ENCODE measurements at regions not wholly inside any gene's neighbourhood (a gene's known extent, or its start where the extent isn't known, plus 50 kb on each side); places are given as distances from the start of the nearest gene placed in this dataset.

DNA sequence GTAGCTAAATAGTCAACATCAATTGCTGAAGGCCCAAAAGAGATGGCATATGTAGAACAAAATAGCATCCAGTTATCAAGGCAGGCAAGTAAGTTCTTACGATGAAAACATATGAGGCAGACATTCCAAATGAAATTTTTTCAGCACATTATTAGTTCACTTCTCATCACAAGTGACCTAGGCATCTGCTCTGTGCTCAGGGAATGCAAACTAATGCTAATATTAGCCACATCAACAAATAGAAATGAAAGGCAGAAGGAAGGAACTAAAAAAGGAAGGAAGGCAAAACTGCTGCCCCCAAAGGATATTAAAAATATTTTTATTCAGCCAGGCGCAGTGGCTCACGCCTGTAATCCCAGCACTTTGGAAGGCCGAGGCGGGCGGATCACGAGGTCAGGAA lies 51.2 kb upstream of the ROCK1 start:
- TF ChIP-seq PAX5 (IDR thresholded peaks at IDR 0.05; ENCODE audit: insufficient read depth, low read length, severe bottlenecking): no peak
- no peak for TF ChIP-seq SPI1 (IDR thresholded peaks at IDR 0.05; ENCODE audit: low read depth, low read length)
- TF ChIP-seq POLR2AphosphoS5 (IDR thresholded peaks at IDR 0.05; ENCODE audit: low read depth, low read length): no peak
- no peak for TF ChIP-seq POLR2A (IDR thresholded peaks at IDR 0.05; ENCODE audit: low read depth, low read length)
- TF ChIP-seq TAF1 (IDR thresholded peaks at IDR 0.05; ENCODE audit: low read depth, low read length): no peak
- FAIRE-seq: no peak
- DNase-seq (ENCODE audit: insufficient read length, low spot score): no peak

DNA sequence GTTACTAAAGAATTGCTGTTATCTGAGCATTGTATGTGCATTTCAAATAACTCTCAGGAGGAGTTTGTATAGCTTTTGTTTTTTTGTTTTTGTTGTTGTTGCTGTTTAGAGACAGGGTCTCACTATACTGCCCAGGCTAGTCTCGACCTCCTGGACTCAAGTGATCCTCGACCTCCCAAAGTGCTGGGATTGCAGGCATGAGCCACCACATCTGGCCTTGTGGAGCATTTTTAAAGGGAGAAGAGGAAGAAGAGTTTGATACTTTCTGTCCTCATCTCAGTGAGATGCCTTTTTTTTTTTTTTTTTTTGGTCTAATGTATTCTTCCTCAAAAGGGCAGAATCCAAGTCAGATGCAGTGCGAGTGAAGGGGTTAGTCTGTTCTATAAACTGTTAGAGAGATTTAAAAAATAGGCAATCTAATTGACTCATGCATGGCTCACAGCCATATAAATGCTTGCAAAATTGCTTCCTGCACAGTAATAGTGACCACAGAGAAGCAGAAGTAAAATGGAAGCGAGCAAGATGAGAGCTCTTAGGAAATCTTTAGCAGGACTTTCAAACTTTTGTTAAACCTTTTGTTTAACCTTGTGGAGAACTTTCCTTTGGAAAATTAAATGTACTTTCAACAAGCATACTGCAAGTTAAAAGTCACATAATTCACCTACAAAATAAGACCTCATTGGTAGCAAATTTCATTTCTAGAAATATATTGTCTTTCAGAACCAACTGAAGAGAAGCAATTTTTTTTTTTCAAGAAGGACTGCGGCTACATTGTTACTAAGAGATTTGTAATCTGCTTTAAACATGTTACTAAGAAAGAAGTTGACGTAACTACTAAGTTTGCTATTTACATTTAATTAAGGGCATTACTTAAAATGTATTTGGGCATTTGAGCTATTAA lies 52.3 kb upstream of the ROCK1 start:
- TF ChIP-seq POU2F2 (IDR thresholded peaks at IDR 0.05; ENCODE audit: low read depth, low read length): no peak
- no peak for TF ChIP-seq TAF1 (IDR thresholded peaks at IDR 0.05; ENCODE audit: low read depth, low read length)
- TF ChIP-seq PAX5 (IDR thresholded peaks at IDR 0.05; ENCODE audit: insufficient read depth, low read length, severe bottlenecking): no peak
- no peak for TF ChIP-seq POLR2A (IDR thresholded peaks at IDR 0.05; ENCODE audit: low read depth, low read length)
- TF ChIP-seq SPI1 (IDR thresholded peaks at IDR 0.05; ENCODE audit: low read depth, low read length): no peak
- no peak for TF ChIP-seq POLR2AphosphoS5 (IDR thresholded peaks at IDR 0.05; ENCODE audit: low read depth, low read length)
- DNase-seq (ENCODE audit: insufficient read length, low spot score): no peak
- FAIRE-seq: no peak

DNA sequence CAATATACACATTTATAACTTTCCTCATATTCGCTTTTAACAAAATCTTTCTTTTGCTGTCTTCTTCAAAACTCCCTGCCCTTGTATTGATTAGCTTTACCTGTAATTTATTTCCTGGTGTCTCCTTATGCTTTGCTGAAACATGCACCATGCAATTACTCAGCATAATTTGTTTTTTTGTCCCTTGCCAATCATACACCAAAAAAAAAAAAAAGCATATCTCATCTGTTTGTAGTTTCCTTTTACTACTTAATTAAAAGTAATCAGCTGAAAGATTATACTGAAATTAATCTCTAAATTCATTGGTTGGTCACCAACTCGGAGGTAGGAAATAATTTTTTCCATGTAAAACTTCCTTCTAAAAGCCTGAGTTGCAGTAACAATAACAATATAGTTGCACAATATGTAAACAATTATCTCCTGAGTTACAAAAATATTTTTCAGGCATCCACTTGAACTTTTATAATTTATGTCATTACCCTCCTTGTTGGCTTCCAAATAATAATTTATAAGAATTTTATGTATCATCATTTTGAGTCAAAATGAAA lies 53.0 kb upstream of the ROCK1 start:
- DNase-seq (ENCODE audit: insufficient read length, low spot score) (no peak), FAIRE-seq (no peak)
- TF ChIP-seq POLR2A (IDR thresholded peaks at IDR 0.05; ENCODE audit: low read depth, low read length): no peak
- TF ChIP-seq TAF1 (IDR thresholded peaks at IDR 0.05; ENCODE audit: low read depth, low read length): no peak
- TF ChIP-seq PAX5 (IDR thresholded peaks at IDR 0.05; ENCODE audit: insufficient read depth, low read length, severe bottlenecking): no peak
- TF ChIP-seq POU2F2 (IDR thresholded peaks at IDR 0.05; ENCODE audit: low read depth, low read length): no peak
- TF ChIP-seq SPI1 (IDR thresholded peaks at IDR 0.05; ENCODE audit: low read depth, low read length): no peak
- TF ChIP-seq POLR2AphosphoS5 (IDR thresholded peaks at IDR 0.05; ENCODE audit: low read depth, low read length): no peak

DNA sequence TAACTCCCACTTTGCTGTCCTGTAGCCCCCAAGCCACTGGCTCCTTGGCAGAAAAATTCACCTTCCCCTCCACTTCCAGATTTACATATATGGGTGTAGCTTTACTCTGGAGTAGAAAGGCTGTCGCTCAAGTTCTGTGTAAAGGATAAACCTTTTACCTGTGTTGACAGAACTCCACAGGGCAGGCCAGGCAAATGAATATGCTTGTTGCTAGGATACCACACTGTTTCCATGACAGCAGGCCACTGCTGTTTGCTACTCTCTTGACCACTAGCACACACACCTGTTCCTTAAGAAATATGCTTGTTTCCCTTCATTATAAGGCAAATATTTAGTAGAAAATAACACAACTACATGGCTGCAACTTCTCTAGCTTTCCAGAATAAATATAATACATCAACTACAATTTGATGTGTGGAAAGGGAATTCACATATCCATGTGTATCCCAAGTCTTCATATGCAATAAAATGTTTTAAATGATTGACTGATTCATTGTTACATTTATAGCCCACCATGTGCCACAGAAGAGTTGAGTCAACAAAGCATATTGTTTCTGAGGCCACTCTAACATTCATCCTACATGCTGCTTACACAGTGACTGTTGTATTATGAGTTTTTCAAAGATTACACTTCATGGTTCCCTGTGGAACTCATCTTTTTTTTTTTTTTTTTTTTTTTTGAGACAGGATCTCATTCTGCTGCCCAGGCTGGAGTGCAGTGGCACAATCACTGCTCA lies 56.2 kb upstream of the ROCK1 start:
- no peak for DNase-seq (ENCODE audit: insufficient read length, low spot score)
- TF ChIP-seq TAF1 (IDR thresholded peaks at IDR 0.05; ENCODE audit: low read depth, low read length) (no peak), SPI1 (IDR thresholded peaks at IDR 0.05; ENCODE audit: low read depth, low read length) (no peak), POU2F2 (IDR thresholded peaks at IDR 0.05; ENCODE audit: low read depth, low read length) (no peak), PAX5 (IDR thresholded peaks at IDR 0.05; ENCODE audit: insufficient read depth, low read length, severe bottlenecking) (no peak)
- FAIRE-seq: no peak

DNA sequence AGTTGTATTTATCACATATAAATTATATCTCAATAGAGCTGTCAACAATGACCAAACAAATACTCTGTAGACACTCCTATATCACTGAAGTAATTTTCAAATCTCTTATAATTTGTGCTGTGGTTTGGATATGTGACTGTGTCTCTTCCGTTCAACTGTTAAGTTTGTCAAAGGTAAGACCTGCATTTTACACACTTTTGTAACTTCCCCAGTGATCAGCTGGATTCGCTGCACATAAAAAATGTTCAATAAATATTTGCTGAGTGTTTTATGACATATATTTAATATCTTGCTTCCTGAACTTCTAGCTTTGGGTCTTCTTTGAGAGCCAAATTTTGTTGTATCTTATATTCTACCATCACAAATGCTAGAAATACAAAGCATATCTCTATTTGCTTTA lies 57.3 kb upstream of the ROCK1 start:
- DNase-seq (ENCODE audit: insufficient read length, low spot score) (no peak), FAIRE-seq (no peak)

DNA sequence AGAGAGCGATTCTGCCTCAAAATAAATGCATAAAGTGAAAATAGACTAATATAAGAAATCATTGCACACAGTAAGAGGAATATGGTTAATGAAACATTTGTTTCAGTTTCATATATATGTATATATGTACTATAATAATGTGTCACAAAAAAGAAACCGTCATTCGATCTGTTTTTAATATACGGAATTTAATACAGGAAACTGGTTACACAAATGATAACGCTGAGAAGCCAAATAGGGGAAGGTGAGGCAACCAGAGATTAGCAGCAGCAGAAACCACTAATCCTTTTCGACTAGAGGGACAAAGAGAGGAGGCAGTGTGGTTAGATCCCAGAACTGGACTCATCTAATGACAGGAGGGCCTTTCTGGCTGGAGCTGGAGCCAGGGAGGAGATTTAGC lies 64.2 kb upstream of the GREB1L start:
- FAIRE-seq (no peak), DNase-seq (ENCODE audit: insufficient read length, low spot score) (no peak)
- TF ChIP-seq POU2F2 (IDR thresholded peaks at IDR 0.05; ENCODE audit: low read depth, low read length): no peak
- TF ChIP-seq PAX5 (IDR thresholded peaks at IDR 0.05; ENCODE audit: insufficient read depth, low read length, severe bottlenecking): no peak
- TF ChIP-seq SPI1 (IDR thresholded peaks at IDR 0.05; ENCODE audit: low read depth, low read length): no peak
- TF ChIP-seq POLR2A (IDR thresholded peaks at IDR 0.05; ENCODE audit: low read depth, low read length): no peak
- TF ChIP-seq TAF1 (IDR thresholded peaks at IDR 0.05; ENCODE audit: low read depth, low read length): no peak
- TF ChIP-seq POLR2AphosphoS5 (IDR thresholded peaks at IDR 0.05; ENCODE audit: low read depth, low read length): no peak

More for the DNA sequence above, 57.3 kb upstream of the ROCK1 start:
- TF ChIP-seq TAF1 (IDR thresholded peaks at IDR 0.05; ENCODE audit: low read depth, low read length): no peak
- no peak for TF ChIP-seq POLR2AphosphoS5 (IDR thresholded peaks at IDR 0.05; ENCODE audit: low read depth, low read length)
- no peak for TF ChIP-seq POLR2A (IDR thresholded peaks at IDR 0.05; ENCODE audit: low read depth, low read length)
- no peak for TF ChIP-seq PAX5 (IDR thresholded peaks at IDR 0.05; ENCODE audit: insufficient read depth, low read length, severe bottlenecking)
- no peak for TF ChIP-seq POU2F2 (IDR thresholded peaks at IDR 0.05; ENCODE audit: low read depth, low read length)
- TF ChIP-seq SPI1 (IDR thresholded peaks at IDR 0.05; ENCODE audit: low read depth, low read length): no peak

DNA sequence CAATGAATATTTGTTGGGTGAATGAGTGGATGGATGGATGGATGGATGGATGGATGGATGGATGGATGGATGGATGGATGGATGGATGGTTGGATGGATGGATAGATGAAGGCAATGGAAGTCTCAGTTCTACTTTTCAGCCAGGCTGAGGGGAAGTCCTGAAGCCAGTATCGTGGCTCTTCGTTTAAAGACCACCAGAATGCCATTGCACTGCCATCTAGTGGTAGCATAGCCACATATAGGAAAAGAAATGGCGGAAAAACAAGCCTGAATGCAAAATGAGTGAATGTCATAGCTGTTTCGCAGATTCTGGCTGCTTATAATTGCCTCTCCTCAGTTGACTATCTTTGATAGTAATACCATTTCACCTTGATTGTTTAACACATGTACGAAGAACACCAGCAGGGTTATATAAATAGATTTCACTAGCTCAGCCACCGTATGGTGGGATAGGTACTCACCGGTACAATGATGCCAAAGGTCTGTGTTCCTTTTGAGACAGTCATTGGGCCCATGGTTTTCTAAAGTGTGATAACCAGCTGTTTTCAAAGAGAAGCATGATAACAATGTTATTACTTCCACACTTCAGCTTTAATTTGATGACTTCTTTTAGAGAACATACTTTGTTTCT lies 62.3 kb upstream of the GREB1L start:
- FAIRE-seq (peak; percentile 86), DNase-seq (ENCODE audit: insufficient read length, low spot score) (peak; percentile 23)
- TF ChIP-seq POLR2A (IDR thresholded peaks at IDR 0.05; ENCODE audit: low read depth, low read length) (no peak), POU2F2 (IDR thresholded peaks at IDR 0.05; ENCODE audit: low read depth, low read length) (no peak), POLR2AphosphoS5 (IDR thresholded peaks at IDR 0.05; ENCODE audit: low read depth, low read length) (no peak), PAX5 (IDR thresholded peaks at IDR 0.05; ENCODE audit: insufficient read depth, low read length, severe bottlenecking) (no peak), SPI1 (IDR thresholded peaks at IDR 0.05; ENCODE audit: low read depth, low read length) (peak; percentile 65)

DNA sequence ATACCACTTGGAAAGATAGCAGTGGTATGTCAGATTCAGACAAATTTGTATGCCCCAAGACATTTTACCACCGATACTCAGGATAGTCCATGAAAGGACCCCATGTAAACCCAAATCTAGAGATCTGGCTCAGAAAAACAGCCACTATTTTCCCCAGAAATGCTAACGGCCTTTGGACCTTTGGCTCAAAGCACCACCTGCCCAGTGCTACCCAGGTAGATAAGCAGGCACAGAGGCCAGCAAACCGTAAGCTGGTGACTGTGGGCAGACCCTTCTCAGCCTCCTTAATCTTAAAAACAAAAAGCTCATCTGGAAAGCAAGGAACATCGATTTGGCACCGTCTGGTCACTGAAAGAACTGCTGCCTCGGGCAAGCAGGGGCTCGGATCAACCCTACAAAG lies 61.4 kb upstream of the GREB1L start:
- DNase-seq (ENCODE audit: insufficient read length, low spot score) (no peak), FAIRE-seq (no peak)
- TF ChIP-seq SPI1 (IDR thresholded peaks at IDR 0.05; ENCODE audit: low read depth, low read length) (no peak), POU2F2 (IDR thresholded peaks at IDR 0.05; ENCODE audit: low read depth, low read length) (no peak), TAF1 (IDR thresholded peaks at IDR 0.05; ENCODE audit: low read depth, low read length) (no peak), PAX5 (IDR thresholded peaks at IDR 0.05; ENCODE audit: insufficient read depth, low read length, severe bottlenecking) (no peak), POLR2AphosphoS5 (IDR thresholded peaks at IDR 0.05; ENCODE audit: low read depth, low read length) (no peak), POLR2A (IDR thresholded peaks at IDR 0.05; ENCODE audit: low read depth, low read length) (no peak)

DNA sequence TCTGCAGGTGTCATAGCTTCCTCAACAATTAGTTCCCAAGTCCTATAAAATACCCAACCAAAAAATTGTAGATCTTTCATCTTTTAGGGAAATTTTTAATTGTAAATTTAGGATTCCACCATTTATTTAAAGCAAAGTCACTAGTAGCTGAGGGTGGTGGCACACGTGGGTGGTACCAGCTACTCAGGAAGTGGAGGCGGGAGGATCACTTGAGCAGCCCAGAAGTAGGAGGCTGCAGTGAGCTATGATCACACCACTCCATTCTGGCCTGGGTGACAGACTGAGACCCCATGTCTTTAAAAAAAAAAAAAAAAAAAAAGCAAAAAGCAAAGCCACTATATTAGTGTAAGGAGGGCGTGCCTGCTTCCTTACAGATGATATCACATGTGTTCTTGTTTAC lies 60.3 kb upstream of the GREB1L start:
- TF ChIP-seq POU2F2 (IDR thresholded peaks at IDR 0.05; ENCODE audit: low read depth, low read length): no peak
- FAIRE-seq (no peak), DNase-seq (ENCODE audit: insufficient read length, low spot score) (no peak)
